ENCODE measurements at regions not wholly inside any gene's neighbourhood (a gene's known extent, or its start where the extent isn't known, plus 50 kb on each side); places are given as distances from the start of the nearest gene placed in this dataset.
A peak's percentile ranks its signal among the peaks of the same experiment; 100 is the strongest.

- no peak for DNase-seq (ENCODE audit: low read depth)
Measured at GRCh38 chr11:79957702-79958101, 516.9 kb upstream of the TENM4 start.

GRCh38 chr11:79956061-79956460, 515.2 kb upstream of the TENM4 start:
- DNase-seq (ENCODE audit: low read depth): no peak

- no peak for DNase-seq (ENCODE audit: low read depth)
Measured at GRCh38 chr11:79953629-79954028, 512.8 kb upstream of the TENM4 start.

- no peak for DNase-seq (ENCODE audit: low read depth)
Measured at GRCh38 chr11:79950741-79951140, 509.9 kb upstream of the TENM4 start.

- DNase-seq (ENCODE audit: low read depth): no peak
Measured at GRCh38 chr11:79950172-79950571, 509.3 kb upstream of the TENM4 start.

GRCh38 chr11:79949574-79949973, 508.7 kb upstream of the TENM4 start:
- no peak for DNase-seq (ENCODE audit: low read depth)

GRCh38 chr11:79942646-79943045, 501.8 kb upstream of the TENM4 start:
- no peak for DNase-seq (ENCODE audit: low read depth)

GRCh38 chr11:79942090-79942489, 501.3 kb upstream of the TENM4 start:
- no peak for DNase-seq (ENCODE audit: low read depth)

GRCh38 chr11:79940974-79941735, 500.3 kb upstream of the TENM4 start:
- DNase-seq (ENCODE audit: low read depth): peak; percentile 5

GRCh38 chr11:79940165-79940564, 499.3 kb upstream of the TENM4 start:
- DNase-seq (ENCODE audit: low read depth): no peak

- DNase-seq (ENCODE audit: low read depth): no peak
Measured at GRCh38 chr11:79939111-79939510, 498.3 kb upstream of the TENM4 start.

- no peak for DNase-seq (ENCODE audit: low read depth)
Measured at GRCh38 chr11:79937676-79938334, 497.0 kb upstream of the TENM4 start.

GRCh38 chr11:79932612-79933011, 491.8 kb upstream of the TENM4 start:
- no peak for DNase-seq (ENCODE audit: low read depth)

- DNase-seq (ENCODE audit: low read depth): no peak
Measured at GRCh38 chr11:79931692-79932091, 490.9 kb upstream of the TENM4 start.

- DNase-seq (ENCODE audit: low read depth): no peak
Measured at GRCh38 chr11:79926707-79927106, 485.9 kb upstream of the TENM4 start.

- no peak for DNase-seq (ENCODE audit: low read depth)
Measured at GRCh38 chr11:79925570-79925969, 484.7 kb upstream of the TENM4 start.

GRCh38 chr11:79922641-79923040, 481.8 kb upstream of the TENM4 start:
- DNase-seq (ENCODE audit: low read depth): no peak

- DNase-seq (ENCODE audit: low read depth): no peak
Measured at GRCh38 chr11:79920480-79920879, 479.6 kb upstream of the TENM4 start.

- DNase-seq (ENCODE audit: low read depth): no peak
Measured at GRCh38 chr11:79919350-79919749, 478.5 kb upstream of the TENM4 start.

GRCh38 chr11:79918846-79919245, 478.0 kb upstream of the TENM4 start:
- DNase-seq (ENCODE audit: low read depth): no peak

GRCh38 chr11:79906164-79906563, 465.3 kb upstream of the TENM4 start:
- no peak for DNase-seq (ENCODE audit: low read depth)

GRCh38 chr11:79902493-79902892, 461.7 kb upstream of the TENM4 start:
- DNase-seq (ENCODE audit: low read depth): peak; percentile 13

- DNase-seq (ENCODE audit: low read depth): no peak
Measured at GRCh38 chr11:79897896-79898295, 457.1 kb upstream of the TENM4 start.

GRCh38 chr11:79896258-79896657, 455.4 kb upstream of the TENM4 start:
- DNase-seq (ENCODE audit: low read depth): no peak
